ENCODE measurements at regions not wholly inside any gene's neighbourhood (a gene's known extent, or its start where the extent isn't known, plus 50 kb on each side); places are given as distances from the start of the nearest gene placed in this dataset.

- TF ChIP-seq, protein P1, sequence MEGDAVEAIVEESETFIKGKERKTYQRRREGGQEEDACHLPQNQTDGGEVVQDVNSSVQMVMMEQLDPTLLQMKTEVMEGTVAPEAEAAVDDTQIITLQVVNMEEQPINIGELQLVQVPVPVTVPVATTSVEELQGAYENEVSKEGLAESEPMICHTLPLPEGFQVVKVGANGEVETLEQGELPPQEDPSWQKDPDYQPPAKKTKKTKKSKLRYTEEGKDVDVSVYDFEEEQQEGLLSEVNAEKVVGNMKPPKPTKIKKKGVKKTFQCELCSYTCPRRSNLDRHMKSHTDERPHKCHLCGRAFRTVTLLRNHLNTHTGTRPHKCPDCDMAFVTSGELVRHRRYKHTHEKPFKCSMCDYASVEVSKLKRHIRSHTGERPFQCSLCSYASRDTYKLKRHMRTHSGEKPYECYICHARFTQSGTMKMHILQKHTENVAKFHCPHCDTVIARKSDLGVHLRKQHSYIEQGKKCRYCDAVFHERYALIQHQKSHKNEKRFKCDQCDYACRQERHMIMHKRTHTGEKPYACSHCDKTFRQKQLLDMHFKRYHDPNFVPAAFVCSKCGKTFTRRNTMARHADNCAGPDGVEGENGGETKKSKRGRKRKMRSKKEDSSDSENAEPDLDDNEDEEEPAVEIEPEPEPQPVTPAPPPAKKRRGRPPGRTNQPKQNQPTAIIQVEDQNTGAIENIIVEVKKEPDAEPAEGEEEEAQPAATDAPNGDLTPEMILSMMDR (conservative IDR thresholded peaks at IDR 0.05; ENCODE audit: low read depth, low read length) = no peak
- TF ChIP-seq EZH2 (IDR thresholded peaks at IDR 0.05; ENCODE audit: borderline replicate concordance, low read depth, low read length, poor library complexity, severe bottlenecking) = no peak
These were observed 261.8 kb downstream of the ZEB2 start for GRCh38 chr2:144258154-144258553.
